Activated naive CD4-positive, alpha-beta T cell treated with anti-CD3 and anti-CD28 coated beads for 36 hours (primary cell): ENCODE measurements at regions not wholly inside any gene's neighbourhood (a gene's known extent, or its start where the extent isn't known, plus 50 kb on each side); places are given as distances from the start of the nearest gene placed in this dataset.

Experiments
- CTCF ChIA-PET: fragments of 350-600 bp; sonication (Branson Sonifier 250); formaldehyde crosslinking; loops from one replicate; lab custom pipeline; 2021; ENCODE audit warnings: antibody characterized with exemption; lab: Charles Lee
- DNase-seq: peaks from one replicate; pipeline ENCODE4 v3.0.0-alpha.2; 2020
- H3K27ac Mint-ChIP-seq: one replicate; pipeline ENCODE4 v1.8.0; 2021; ENCODE audit warnings: mild to moderate bottlenecking, mixed read lengths
- H3K27me3 Mint-ChIP-seq: one replicate; pipeline ENCODE4 v1.8.0; 2021; ENCODE audit warnings: low read depth, mixed read lengths
- H3K36me3 Mint-ChIP-seq: one replicate; pipeline ENCODE4 v1.8.0; 2021; ENCODE audit warnings: low read depth, mixed read lengths
- H3K4me1 Mint-ChIP-seq: one replicate; pipeline ENCODE4 v1.8.0; 2021; ENCODE audit warnings: low read depth, mixed read lengths
- H3K4me3 Mint-ChIP-seq: one replicate; pipeline ENCODE4 v1.8.0; 2021; ENCODE audit warnings: mild to moderate bottlenecking, moderate library complexity, mixed read lengths
- H3K9me3 Mint-ChIP-seq: one replicate; pipeline ENCODE4 v1.8.0; 2021; ENCODE audit warnings: mixed read lengths
- intact Hi-C: fragments of 100-400 bp; cut with micrococcal nuclease; formaldehyde crosslinking; loops from one replicate; pipeline ENCODE4 v1.15.1; 2023

DNA sequence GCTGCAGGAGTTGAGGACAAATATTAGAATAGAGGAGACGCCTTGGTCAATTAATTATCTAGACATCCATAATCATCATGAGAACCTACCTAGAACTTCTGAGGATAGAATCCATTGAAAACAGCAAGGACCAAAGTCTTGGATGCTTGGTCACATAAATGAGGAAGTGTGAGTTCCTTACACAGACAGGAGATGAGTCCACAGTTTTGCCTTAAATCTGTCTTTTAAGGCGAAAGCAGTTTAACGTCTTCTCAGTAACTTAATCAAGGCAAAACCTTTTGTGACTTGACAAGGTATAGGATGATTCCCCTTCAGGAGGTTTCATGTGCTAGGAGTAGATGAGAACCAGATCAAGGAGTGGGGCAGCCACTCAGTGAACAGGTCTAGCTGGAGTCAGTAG is 1783.2 kb upstream of the CELF4 start:
- Mint-ChIP-seq H3K27ac (no peak overlapping the region), H3K27me3 (no peaks in the 10 kb centered on the region), H3K4me3 (no peak overlapping the region), H3K36me3 (no peaks in the 10 kb centered on the region), H3K9me3 (no peaks in the 10 kb centered on the region), H3K4me1 (no peaks in the 10 kb centered on the region)
- CTCF ChIA-PET = no interaction called here
- DNase-seq = no peak
- intact Hi-C loops = no loop called here

GRCh38 chr18:39347701-39348100 is 1782.1 kb upstream of the CELF4 start:
- intact Hi-C loops = no loop called here
- CTCF ChIA-PET = no interaction called here
- H3K4me3 Mint-ChIP-seq = no peak overlapping the region
- H3K4me1 Mint-ChIP-seq = no peaks in the 10 kb centered on the region
- H3K36me3 Mint-ChIP-seq = no peaks in the 10 kb centered on the region
- H3K27me3 Mint-ChIP-seq = no peaks in the 10 kb centered on the region
- H3K9me3 Mint-ChIP-seq = peaks cover 1% of the 10 kb centered on the region
- no peak overlapping the region for H3K27ac Mint-ChIP-seq
- DNase-seq = no peak

DNA sequence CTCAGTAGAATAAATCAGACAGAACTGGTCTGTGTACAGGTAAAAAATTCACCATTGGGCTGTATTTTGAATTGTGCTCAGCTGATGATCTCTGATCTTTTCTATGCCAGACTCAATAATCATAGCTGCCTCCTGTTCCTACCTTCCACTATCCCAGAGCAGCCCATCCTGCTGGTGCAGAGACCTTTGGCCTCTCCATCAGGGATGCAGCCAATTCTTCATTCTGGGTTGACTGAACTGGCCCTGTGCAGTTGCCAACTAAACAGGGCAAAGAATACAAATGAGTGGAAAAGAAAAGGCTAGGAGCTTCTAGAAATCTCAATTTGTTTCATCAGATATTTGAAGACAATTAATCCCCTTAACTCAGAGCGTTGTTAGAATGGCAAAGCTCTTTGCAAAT is 1781.3 kb upstream of the CELF4 start:
- Mint-ChIP-seq H3K27me3 (no peaks in the 10 kb centered on the region), H3K27ac (no peak overlapping the region), H3K36me3 (no peaks in the 10 kb centered on the region), H3K4me1 (no peaks in the 10 kb centered on the region), H3K4me3 (no peak overlapping the region), H3K9me3 (peaks cover 1% of the 10 kb centered on the region)
- intact Hi-C loops = no loop called here
- CTCF ChIA-PET = no interaction called here
- DNase-seq = no peak

GRCh38 chr18:39345321-39345720 is 1779.7 kb upstream of the CELF4 start:
- intact Hi-C loops = no loop called here
- CTCF ChIA-PET = no interaction called here
- Mint-ChIP-seq H3K27me3 (no peaks in the 10 kb centered on the region), H3K36me3 (no peaks in the 10 kb centered on the region), H3K4me3 (no peak overlapping the region), H3K27ac (no peak overlapping the region), H3K9me3 (peaks cover 1% of the 10 kb centered on the region), H3K4me1 (no peaks in the 10 kb centered on the region)
- DNase-seq = no peak

- Mint-ChIP-seq H3K4me1 (no peaks in the 10 kb centered on the region), H3K27me3 (no peaks in the 10 kb centered on the region), H3K4me3 (no peak overlapping the region), H3K36me3 (no peaks in the 10 kb centered on the region), H3K27ac (no peak overlapping the region), H3K9me3 (peaks cover 4% of the 10 kb centered on the region)
- intact Hi-C loops = no loop called here
- no peak for DNase-seq
- CTCF ChIA-PET = no interaction called here
Measured at GRCh38 chr18:39344487-39344886, 1778.9 kb upstream of the CELF4 start.

DNA sequence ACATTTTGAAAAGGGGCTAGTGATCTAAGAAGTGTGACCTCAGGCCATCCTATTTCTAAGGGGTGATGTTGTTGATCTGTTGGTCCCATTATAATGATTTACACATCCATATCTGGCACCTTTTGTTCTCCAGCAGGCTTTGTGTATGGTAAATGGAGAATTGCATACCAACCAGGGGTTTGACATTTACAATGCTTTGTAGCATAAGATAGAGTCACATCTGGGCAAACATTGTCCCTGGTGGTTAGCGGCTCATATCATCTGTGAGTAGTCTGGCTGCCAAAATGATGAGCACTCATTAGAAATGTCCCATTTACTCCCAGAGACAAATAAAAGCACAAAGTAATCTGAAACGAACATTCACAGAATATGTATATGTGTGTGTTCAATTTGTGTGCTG is 1775.5 kb upstream of the CELF4 start:
- CTCF ChIA-PET = no interaction called here
- no peak overlapping the region for H3K27ac Mint-ChIP-seq
- DNase-seq = no peak
- H3K4me3 Mint-ChIP-seq = no peak overlapping the region
- no peaks in the 10 kb centered on the region for H3K27me3 Mint-ChIP-seq
- peaks cover 8% of the 10 kb centered on the region for H3K9me3 Mint-ChIP-seq
- H3K36me3 Mint-ChIP-seq = no peaks in the 10 kb centered on the region
- H3K4me1 Mint-ChIP-seq = no peaks in the 10 kb centered on the region
- intact Hi-C loops = no loop called here

DNA sequence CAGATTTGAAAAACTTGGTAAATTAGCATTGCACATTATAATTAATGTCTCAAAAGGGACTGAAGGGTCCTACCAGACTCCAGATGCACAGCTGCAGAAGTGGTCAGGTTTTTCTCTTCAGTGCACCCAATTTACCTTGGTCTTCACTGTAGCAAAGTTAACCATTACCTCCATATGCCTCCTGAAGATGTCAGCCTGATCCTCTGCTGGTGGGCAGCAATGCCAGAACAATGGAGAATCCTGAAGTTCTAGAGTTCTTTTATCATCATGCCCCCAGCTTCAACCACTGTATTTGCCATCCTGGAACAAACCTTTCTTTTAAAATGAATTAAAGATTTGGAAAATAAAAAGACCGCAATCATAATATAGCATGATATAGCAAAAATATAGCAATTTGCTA is 1774.8 kb upstream of the CELF4 start:
- intact Hi-C loops = no loop called here
- H3K4me1 Mint-ChIP-seq = no peaks in the 10 kb centered on the region
- no peaks in the 10 kb centered on the region for H3K36me3 Mint-ChIP-seq
- no peak overlapping the region for H3K4me3 Mint-ChIP-seq
- peaks cover 8% of the 10 kb centered on the region for H3K9me3 Mint-ChIP-seq
- no peaks in the 10 kb centered on the region for H3K27me3 Mint-ChIP-seq
- CTCF ChIA-PET = no interaction called here
- no peak for DNase-seq
- no peak overlapping the region for H3K27ac Mint-ChIP-seq

DNA sequence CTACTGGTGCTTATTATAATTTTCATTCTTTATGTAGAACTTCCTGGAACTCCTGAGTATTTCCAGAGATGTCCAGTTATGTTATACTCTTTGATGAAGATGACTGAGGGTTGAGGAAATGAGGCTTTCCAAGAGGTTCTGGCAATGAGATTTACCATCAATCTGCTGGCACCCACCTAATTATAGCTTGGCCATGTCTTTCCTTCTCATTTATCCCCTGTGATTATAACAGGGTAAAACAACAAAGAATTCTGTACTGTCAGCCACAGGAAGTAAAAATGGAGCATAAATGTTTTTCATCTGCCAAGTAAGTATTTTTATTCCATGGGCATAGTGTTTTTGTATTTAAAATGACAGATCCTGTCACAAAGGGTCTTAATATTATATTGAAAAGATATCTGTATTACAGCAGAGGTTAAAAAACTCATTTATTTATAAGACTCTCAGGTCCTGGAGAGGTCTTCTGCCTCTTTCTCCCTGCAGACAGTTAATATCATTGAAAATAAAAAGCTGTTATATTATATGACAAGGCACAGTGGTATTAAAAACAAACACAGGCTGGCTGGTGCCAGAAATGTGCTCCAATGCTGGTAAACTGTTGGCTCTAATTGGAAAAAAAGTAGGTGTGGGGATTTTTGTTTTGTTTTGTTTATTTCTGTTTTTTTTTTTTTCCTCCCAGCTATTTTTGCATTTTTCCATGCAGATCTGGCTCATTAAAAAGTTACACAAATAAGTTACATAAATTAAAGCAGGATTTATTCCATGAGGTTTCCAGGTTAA is 1764.1 kb upstream of the CELF4 start:
- intact Hi-C loops = no loop called here
- no peaks in the 10 kb centered on the region for H3K27me3 Mint-ChIP-seq
- no peak overlapping the region for H3K4me3 Mint-ChIP-seq
- no peak for DNase-seq
- no peak overlapping the region for H3K27ac Mint-ChIP-seq
- no peaks in the 10 kb centered on the region for H3K4me1 Mint-ChIP-seq
- CTCF ChIA-PET = no interaction called here
- H3K36me3 Mint-ChIP-seq = no peaks in the 10 kb centered on the region
- peaks cover 1% of the 10 kb centered on the region for H3K9me3 Mint-ChIP-seq

DNA sequence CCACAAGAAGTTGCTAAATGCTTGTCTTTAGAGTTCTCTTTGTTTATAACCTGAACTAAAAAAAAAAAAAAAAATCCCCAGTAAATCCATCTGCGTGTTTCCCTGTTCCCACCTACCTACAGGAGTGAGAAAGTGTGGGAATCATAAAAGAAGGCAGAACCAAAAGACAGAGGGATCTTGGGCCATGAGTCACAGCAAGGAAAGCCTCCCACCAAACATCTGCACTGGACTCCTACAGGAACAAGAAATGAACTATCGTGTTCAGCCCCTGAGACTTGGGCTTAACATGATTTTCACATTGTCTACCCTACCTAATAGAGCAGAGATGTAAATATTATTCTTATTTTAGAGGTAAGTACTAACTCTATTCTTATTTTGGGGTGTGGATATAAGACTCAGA is 1761.2 kb upstream of the CELF4 start:
- no peaks in the 10 kb centered on the region for H3K27me3 Mint-ChIP-seq
- DNase-seq = no peak
- no peaks in the 10 kb centered on the region for H3K36me3 Mint-ChIP-seq
- no peaks in the 10 kb centered on the region for H3K4me1 Mint-ChIP-seq
- intact Hi-C loops = no loop called here
- H3K27ac Mint-ChIP-seq = no peak overlapping the region
- CTCF ChIA-PET = no interaction called here
- H3K4me3 Mint-ChIP-seq = no peak overlapping the region
- peaks cover 1% of the 10 kb centered on the region for H3K9me3 Mint-ChIP-seq

GRCh38 chr18:39325973-39326372 is 1760.4 kb upstream of the CELF4 start:
- no peaks in the 10 kb centered on the region for H3K36me3 Mint-ChIP-seq

DNA sequence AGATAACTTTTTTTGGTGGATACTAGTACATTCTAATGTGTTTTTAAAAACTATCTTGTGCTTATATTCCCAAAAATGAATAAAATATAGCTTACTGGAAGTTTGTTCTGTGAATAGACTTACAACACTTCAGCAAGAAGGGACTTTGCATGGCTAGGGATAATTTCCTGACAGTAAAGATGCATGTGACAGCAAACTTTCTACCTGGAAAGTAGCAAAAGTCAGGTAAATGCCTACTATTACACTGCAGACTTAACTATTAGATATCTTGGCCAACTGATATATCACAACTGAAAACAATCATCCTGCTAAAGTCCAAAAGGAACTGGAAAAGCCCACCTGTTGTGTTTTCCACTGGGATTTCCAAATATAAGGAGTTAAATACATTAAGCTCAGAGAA is 1753.5 kb upstream of the CELF4 start:
- Mint-ChIP-seq H3K9me3 (no peaks in the 10 kb centered on the region), H3K4me3 (no peak overlapping the region), H3K36me3 (no peaks in the 10 kb centered on the region), H3K4me1 (no peaks in the 10 kb centered on the region), H3K27ac (no peak overlapping the region), H3K27me3 (no peaks in the 10 kb centered on the region)
- CTCF ChIA-PET = no interaction called here
- DNase-seq = no peak
- intact Hi-C loops = no loop called here

More at GRCh38 chr18:39325973-39326372, 1760.4 kb upstream of the CELF4 start:
- DNase-seq = no peak
- H3K27me3 Mint-ChIP-seq = no peaks in the 10 kb centered on the region
- H3K9me3 Mint-ChIP-seq = peaks cover 1% of the 10 kb centered on the region
- H3K27ac Mint-ChIP-seq = no peak overlapping the region
- intact Hi-C loops = no loop called here
- no peaks in the 10 kb centered on the region for H3K4me1 Mint-ChIP-seq
- H3K4me3 Mint-ChIP-seq = no peak overlapping the region
- CTCF ChIA-PET = no interaction called here

DNA sequence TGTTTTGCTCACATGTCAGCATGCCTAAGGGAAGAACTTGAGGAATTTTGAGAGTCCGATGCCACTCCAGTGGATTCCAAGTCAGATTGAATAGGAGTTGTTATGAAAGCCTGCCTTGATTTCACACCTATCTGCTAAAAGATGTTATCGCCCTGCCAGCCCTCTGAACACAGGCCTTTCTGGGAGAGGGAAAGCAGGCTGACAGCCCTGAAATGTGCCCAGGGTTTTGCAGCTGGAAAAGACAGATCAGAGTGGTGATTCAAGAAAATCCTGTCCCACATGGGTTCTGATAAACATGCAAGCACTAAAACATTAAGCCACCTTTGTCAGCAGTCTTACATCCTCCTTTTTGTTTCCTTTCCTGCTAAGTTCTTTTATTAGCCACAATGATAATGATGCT is 1752.9 kb upstream of the CELF4 start:
- Mint-ChIP-seq H3K9me3 (no peaks in the 10 kb centered on the region), H3K4me1 (no peaks in the 10 kb centered on the region), H3K36me3 (no peaks in the 10 kb centered on the region), H3K27ac (no peak overlapping the region), H3K4me3 (no peak overlapping the region), H3K27me3 (no peaks in the 10 kb centered on the region)
- CTCF ChIA-PET = no interaction called here
- intact Hi-C loops = no loop called here
- no peak for DNase-seq

DNA sequence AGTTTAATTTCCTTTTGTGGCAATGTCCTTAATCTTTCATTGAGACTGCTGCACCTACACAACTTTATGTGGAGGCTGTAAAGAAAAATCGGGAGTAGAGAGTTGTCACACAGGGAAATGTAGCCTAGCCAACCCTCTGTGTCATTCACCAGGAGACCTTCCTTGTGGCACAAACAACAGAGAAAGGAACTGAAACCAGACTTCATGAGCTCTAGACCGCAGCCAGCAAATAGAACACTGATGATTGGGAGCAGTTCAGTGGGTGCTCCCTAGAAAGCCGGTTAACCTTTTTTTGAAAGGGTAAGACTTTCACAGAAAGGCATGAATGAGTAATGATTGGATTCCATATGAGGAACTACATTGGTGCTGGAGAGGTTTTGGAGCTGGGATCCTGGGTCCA is 1752.4 kb upstream of the CELF4 start:
- H3K9me3 Mint-ChIP-seq = no peaks in the 10 kb centered on the region
- H3K4me3 Mint-ChIP-seq = no peak overlapping the region
- no peaks in the 10 kb centered on the region for H3K4me1 Mint-ChIP-seq
- no peaks in the 10 kb centered on the region for H3K36me3 Mint-ChIP-seq
- H3K27me3 Mint-ChIP-seq = no peaks in the 10 kb centered on the region
- no peak for DNase-seq
- intact Hi-C loops = no loop called here
- CTCF ChIA-PET = no interaction called here
- no peak overlapping the region for H3K27ac Mint-ChIP-seq
